ENCODE measurements at regions not wholly inside any gene's neighbourhood (a gene's known extent, or its start where the extent isn't known, plus 50 kb on each side); places are given as distances from the start of the nearest gene placed in this dataset.

- no peak for DNase-seq (ENCODE audit: extremely low read depth, low read depth)
- no peak for TF ChIP-seq CTCF (IDR thresholded peaks at IDR 0.05; ENCODE audit: low read depth, low read length)
Observed at GRCh38 chr12:13587721-13588390, 391.3 kb downstream of the EMP1 start.

- DNase-seq (ENCODE audit: extremely low read depth, low read depth): no peak
- no peak for TF ChIP-seq CTCF (IDR thresholded peaks at IDR 0.05; ENCODE audit: low read depth, low read length)
Observed at GRCh38 chr12:13586361-13586760, 389.8 kb downstream of the EMP1 start.

- TF ChIP-seq CTCF (IDR thresholded peaks at IDR 0.05; ENCODE audit: low read depth, low read length): no peak
- no peak for DNase-seq (ENCODE audit: extremely low read depth, low read depth)
Observed at GRCh38 chr12:13584541-13584940, 388.0 kb downstream of the EMP1 start.

- DNase-seq (ENCODE audit: extremely low read depth, low read depth): no peak
- TF ChIP-seq CTCF (IDR thresholded peaks at IDR 0.05; ENCODE audit: low read depth, low read length): no peak
Observed at GRCh38 chr12:13583630-13584029, 387.1 kb downstream of the EMP1 start.

GRCh38 chr12:13582421-13582820 lies 385.9 kb downstream of the EMP1 start:
- DNase-seq (ENCODE audit: extremely low read depth, low read depth): no peak
- no peak for TF ChIP-seq CTCF (IDR thresholded peaks at IDR 0.05; ENCODE audit: low read depth, low read length)

- DNase-seq (ENCODE audit: extremely low read depth, low read depth): no peak
- TF ChIP-seq CTCF (IDR thresholded peaks at IDR 0.05; ENCODE audit: low read depth, low read length): no peak
Observed at GRCh38 chr12:13581031-13581430, 384.5 kb downstream of the EMP1 start.

- no peak for DNase-seq (ENCODE audit: extremely low read depth, low read depth)
- no peak for TF ChIP-seq CTCF (IDR thresholded peaks at IDR 0.05; ENCODE audit: low read depth, low read length)
Observed at GRCh38 chr12:13580206-13580605, 383.7 kb downstream of the EMP1 start.
